ENCODE measurements at regions not wholly inside any gene's neighbourhood (a gene's known extent, or its start where the extent isn't known, plus 50 kb on each side); places are given as distances from the start of the nearest gene placed in this dataset.

DNA sequence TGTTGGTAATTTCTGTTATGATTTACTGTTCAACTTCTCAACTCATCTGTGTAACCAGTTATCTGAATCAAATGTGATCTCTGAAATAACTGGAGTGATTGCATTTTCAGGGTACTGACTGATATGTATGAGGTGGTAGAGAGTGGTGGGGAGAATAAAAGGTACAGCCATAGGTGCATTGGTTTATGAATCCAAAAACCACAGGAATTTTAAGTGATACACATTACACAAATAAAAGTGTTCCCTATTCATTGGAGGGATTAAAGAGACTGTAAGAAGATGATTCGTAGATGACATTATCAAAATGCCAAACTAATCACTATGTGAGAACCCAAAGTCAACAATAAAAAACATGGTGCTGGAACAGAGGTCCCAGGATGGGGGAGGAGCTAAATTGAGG is 158.7 kb upstream of the RSPO3 start:
- TF ChIP-seq POLR2A (IDR thresholded peaks at IDR 0.05): no peak
- TF ChIP-seq, protein P1, sequence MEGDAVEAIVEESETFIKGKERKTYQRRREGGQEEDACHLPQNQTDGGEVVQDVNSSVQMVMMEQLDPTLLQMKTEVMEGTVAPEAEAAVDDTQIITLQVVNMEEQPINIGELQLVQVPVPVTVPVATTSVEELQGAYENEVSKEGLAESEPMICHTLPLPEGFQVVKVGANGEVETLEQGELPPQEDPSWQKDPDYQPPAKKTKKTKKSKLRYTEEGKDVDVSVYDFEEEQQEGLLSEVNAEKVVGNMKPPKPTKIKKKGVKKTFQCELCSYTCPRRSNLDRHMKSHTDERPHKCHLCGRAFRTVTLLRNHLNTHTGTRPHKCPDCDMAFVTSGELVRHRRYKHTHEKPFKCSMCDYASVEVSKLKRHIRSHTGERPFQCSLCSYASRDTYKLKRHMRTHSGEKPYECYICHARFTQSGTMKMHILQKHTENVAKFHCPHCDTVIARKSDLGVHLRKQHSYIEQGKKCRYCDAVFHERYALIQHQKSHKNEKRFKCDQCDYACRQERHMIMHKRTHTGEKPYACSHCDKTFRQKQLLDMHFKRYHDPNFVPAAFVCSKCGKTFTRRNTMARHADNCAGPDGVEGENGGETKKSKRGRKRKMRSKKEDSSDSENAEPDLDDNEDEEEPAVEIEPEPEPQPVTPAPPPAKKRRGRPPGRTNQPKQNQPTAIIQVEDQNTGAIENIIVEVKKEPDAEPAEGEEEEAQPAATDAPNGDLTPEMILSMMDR (IDR thresholded peaks at IDR 0.05): no peak
